Spleen (tissue), 7 donors: ENCODE measurements at regions not wholly inside any gene's neighbourhood (a gene's known extent, or its start where the extent isn't known, plus 50 kb on each side); places are given as distances from the start of the nearest gene placed in this dataset.

ENCODE experiments used
- POLR2A ChIP-seq, 3 donors: fragments of 450-650 bp; IDR thresholded peaks; one replicate each; pipeline ENCODE4 v1.5.1; 2017; ENCODE audit warnings: antibody characterized with exemption in 3 of 3, mild to moderate bottlenecking in 1 of 3
- POLR2AphosphoS5 ChIP-seq, 3 donors: sonication (generic); formaldehyde crosslinking; IDR thresholded peaks; one replicate each; pipeline ENCODE4 v1.5.1; 2017; ENCODE audit warnings: antibody characterized with exemption in 3 of 3
- TF ChIP-seq, protein P1 (sequence below), 11 experiments: fragments of 200-600 bp in 7 of 11; fragments of 450-650 bp in 4 of 11; sonication (generic) in 4 of 11; IDR thresholded peaks in 8 of 11; conservative IDR thresholded peaks in 3 of 11; 1 replicate in 7 of 11; 2 replicates in 4 of 11; pipeline versions ENCODE4 v1.4.0 to v1.8.0; 2016 to 2021; ENCODE audit warnings: antibody characterized with exemption in 11 of 11, inconsistent platforms in 4 of 11, mild to moderate bottlenecking in 1 of 11
- donor health status: DM: no; HTN: no; CAD: no; lungs with moderate emphysema.
- donor health status: DM: no; HTN: no; CAD: no.
- donor health status: DM: no; HTN: no; CAD: no.

DNA sequence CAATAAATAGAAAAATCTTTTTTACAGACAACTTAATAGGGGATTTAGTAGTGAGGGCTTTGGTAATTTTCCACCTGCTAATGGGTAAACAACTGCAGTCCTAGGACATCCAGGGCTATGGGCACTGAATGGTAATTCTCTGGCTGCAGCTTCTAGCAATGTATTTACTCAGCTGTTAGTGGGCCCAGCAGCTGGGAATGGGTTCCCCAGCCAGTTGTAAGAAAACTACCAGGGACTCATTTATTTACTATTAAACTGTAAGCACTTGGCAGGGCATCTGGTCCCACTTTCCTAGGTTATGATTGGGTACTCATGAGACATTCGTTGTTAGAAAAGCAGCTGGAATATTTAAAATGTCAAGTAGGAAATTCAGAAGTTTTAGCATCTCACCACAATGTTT is 363.8 kb upstream of the TRIB2 start:
- TF ChIP-seq, protein P1, sequence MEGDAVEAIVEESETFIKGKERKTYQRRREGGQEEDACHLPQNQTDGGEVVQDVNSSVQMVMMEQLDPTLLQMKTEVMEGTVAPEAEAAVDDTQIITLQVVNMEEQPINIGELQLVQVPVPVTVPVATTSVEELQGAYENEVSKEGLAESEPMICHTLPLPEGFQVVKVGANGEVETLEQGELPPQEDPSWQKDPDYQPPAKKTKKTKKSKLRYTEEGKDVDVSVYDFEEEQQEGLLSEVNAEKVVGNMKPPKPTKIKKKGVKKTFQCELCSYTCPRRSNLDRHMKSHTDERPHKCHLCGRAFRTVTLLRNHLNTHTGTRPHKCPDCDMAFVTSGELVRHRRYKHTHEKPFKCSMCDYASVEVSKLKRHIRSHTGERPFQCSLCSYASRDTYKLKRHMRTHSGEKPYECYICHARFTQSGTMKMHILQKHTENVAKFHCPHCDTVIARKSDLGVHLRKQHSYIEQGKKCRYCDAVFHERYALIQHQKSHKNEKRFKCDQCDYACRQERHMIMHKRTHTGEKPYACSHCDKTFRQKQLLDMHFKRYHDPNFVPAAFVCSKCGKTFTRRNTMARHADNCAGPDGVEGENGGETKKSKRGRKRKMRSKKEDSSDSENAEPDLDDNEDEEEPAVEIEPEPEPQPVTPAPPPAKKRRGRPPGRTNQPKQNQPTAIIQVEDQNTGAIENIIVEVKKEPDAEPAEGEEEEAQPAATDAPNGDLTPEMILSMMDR (IDR thresholded peaks at IDR 0.05 in 8 of 11, conservative IDR thresholded peaks at IDR 0.05 in 3 of 11): no peak
- TF ChIP-seq POLR2AphosphoS5 (IDR thresholded peaks at IDR 0.05) (no peak), POLR2A (IDR thresholded peaks at IDR 0.05) (no peak)
